H1 (cell line): ENCODE measurements at regions not wholly inside any gene's neighbourhood (a gene's known extent, or its start where the extent isn't known, plus 50 kb on each side); places are given as distances from the start of the nearest gene placed in this dataset.

Experiments used
- BACH1 ChIP-seq: IDR thresholded peaks from 2 replicates; pipeline ENCODE4 v1.6.1; 2012; ENCODE audit warnings: low read length, improper control_type of control experiment
- CBX5 ChIP-seq: fragments of 300-800, 300-1000 bp; sonication (generic); IDR thresholded peaks from 2 replicates; pipeline ENCODE4 v1.7.1; 2016; ENCODE audit warnings: antibody characterized with exemption, low read length, low read depth
- CHD2 ChIP-seq: IDR thresholded peaks from 2 replicates; pipeline ENCODE4 v1.6.1; 2012; ENCODE audit warnings: low read length, improper control_type of control experiment
- FOSL1 ChIP-seq: IDR thresholded peaks from 2 replicates; pipeline ENCODE4 v1.6.1; 2011; ENCODE audit warnings: mild to moderate bottlenecking, low read depth, low read length, moderate library complexity; ENCODE audit not compliant: insufficient read depth
- SIX5 ChIP-seq: IDR thresholded peaks from 2 replicates; pipeline ENCODE4 v1.6.1; 2011; ENCODE audit warnings: mild to moderate bottlenecking, low read depth, low read length
- TCF12 ChIP-seq: IDR thresholded peaks from 2 replicates; pipeline ENCODE4 v1.6.1; 2011; ENCODE audit warnings: low read depth, mild to moderate bottlenecking, low read length

GRCh38 chr7:132643302-132643701 lies 67.0 kb upstream of the PLXNA4 start (continued):
- TF ChIP-seq CHD2 = no peak
- TF ChIP-seq FOSL1 = no peak
- peak; percentile 86; the same call in 1 of the 2 replicates for TF ChIP-seq TCF12
- TF ChIP-seq CBX5 = no peak
- TF ChIP-seq BACH1 = peak; percentile 63
- no peak for TF ChIP-seq SIX5
